ENCODE measurements at regions not wholly inside any gene's neighbourhood (a gene's known extent, or its start where the extent isn't known, plus 50 kb on each side); places are given as distances from the start of the nearest gene placed in this dataset.

DNA sequence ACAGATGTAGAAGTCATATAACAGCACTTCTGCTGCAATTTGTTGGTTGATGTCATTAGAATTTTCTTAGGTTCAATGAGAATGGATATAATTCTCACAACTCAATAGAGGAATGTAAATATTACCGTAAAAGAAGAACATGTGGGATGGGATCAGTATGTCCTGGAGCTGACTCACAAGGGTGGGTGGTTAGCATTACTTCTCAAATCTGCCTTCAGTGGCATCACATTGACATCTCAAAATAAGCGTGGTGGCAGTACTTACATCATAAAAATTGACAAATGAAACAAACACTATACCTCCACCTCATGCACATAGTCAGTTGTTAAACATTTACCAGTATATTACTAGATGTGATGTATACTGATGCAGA lies 1068.0 kb upstream of the CADM2 start:
- DNase-seq (ENCODE audit: low spot score), result no peak

- DNase-seq (ENCODE audit: low spot score), result no peak
Observed at GRCh38 chr3:83894223-83894622, 1064.6 kb upstream of the CADM2 start.

DNA sequence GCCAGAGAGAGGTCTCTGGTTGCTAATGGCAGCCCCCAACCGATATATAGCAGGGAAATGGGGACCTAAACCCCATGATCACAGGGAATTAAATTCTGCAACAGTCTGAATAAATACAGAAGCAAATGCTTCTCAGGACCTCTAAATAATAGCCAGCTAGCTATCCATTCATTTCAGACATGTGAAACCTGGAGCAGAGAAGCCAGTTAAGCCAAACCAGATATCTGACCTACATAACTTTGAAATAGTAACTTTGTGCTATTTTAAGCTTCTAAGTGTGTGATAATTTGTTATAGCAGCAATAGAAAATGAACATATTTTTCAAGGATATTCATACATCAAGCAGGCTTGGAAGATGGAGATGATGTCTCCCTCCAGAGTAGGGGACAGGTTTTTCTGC lies 1062.9 kb upstream of the CADM2 start:
- DNase-seq (ENCODE audit: low spot score), result no peak

- DNase-seq (ENCODE audit: low spot score), result no peak
Observed at GRCh38 chr3:83902787-83903533, 1055.8 kb upstream of the CADM2 start.

- no peak for DNase-seq (ENCODE audit: low spot score)
Observed at GRCh38 chr3:83913381-83913780, 1045.4 kb upstream of the CADM2 start.

DNA sequence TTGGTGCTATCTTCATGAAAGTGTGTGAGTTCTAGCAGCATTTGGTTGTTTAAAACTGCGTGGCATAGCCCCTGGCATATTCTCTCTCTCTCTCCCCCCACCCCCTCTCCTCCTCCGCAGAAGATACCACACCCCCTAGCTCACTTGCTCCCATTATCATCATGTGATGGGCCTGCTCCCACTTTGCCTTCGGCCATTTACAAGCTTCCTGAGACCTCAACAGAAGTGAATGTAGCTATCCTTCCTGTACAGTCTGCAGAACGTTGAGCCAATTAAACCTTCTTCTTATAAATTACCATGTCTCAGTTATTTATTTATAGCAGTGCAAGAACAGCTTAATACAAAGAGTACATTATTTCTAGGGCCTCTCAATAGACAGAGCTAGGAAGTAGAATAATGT lies 1032.5 kb upstream of the CADM2 start:
- DNase-seq (ENCODE audit: low spot score), result no peak

DNA sequence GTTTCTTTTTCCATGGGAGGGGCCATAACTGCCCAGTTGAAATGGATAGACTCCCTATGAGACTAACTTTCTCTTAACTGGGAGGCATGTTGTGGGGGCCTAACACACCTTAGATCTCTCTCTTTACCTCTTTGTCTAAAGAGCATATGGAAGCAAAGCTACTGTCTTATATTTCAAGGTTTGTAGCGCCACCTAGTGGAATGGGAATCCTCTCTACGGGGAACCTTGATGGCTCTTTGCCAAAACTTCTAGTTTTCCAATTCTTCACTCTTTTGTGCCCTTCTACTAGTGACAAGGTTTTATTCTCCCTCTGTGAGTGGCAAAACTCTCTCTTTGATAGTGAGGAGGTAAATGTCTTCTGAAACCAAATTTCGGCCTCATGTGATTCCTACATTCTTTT lies 1030.4 kb upstream of the CADM2 start:
- DNase-seq (ENCODE audit: low spot score), result no peak

GRCh38 chr3:83928903-83929302 lies 1029.9 kb upstream of the CADM2 start:
- DNase-seq (ENCODE audit: low spot score), result no peak

GRCh38 chr3:83934192-83935021 lies 1024.4 kb upstream of the CADM2 start:
- no peak for DNase-seq (ENCODE audit: low spot score)

- no peak for DNase-seq (ENCODE audit: low spot score)
Observed at GRCh38 chr3:83938491-83938890, 1020.3 kb upstream of the CADM2 start.

DNA sequence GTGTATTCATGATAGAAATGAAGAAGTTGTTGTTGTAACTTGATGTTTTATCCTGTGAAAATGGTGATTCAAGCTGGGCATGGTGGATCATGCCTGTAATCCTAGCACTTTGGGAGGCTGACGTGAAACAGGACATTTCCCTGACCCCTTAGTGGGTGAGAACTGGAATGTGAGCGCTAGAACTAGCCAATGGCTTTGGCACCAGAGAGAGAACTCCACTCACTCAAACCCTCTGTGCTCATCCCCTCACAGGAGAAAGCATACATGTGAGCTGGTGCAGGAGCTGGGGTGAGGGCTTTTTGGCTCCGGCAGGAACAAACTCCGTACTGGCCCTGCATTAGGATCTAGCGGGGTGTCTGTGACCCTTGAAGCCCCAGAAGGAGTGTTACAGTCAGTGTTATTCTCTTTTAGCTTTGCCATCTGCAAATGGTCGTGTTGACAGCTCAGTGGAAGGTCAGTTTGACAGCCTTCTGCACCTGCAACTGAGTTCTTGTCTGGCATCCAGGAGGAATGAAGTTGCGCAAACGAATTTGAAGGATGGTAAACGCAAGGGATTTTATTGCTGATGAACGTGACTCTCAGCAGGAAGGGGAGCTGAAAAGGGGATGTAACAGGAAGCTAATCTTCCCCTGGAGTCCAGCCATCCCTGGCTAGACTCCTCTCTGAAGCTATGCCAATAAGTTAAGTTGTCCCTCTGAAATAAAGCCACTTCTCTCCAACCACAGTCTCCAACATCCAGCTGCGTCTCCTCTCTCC lies 1016.6 kb upstream of the CADM2 start:
- no peak for DNase-seq (ENCODE audit: low spot score)

- DNase-seq (ENCODE audit: low spot score), result no peak
Observed at GRCh38 chr3:83946049-83946448, 1012.7 kb upstream of the CADM2 start.

DNA sequence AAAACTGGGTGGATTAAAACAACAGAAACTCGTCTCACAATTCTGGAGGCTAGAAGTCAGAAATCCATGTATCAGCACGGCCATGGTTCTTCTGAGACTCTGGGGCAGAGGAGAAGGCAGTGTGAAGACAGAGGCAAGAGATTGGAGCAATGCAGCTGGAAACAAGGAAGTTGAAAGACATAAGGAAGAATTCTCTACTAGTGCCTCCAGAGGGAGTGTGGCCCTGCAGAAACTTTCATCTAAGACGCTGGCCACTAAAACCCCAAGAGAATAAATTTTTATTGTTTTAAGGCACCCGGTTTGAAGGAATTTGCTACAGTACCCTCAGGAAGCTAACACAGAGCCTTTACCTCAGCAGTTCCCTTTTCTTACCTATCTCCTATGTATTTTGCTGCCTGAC lies 1012.2 kb upstream of the CADM2 start:
- no peak for DNase-seq (ENCODE audit: low spot score)

DNA sequence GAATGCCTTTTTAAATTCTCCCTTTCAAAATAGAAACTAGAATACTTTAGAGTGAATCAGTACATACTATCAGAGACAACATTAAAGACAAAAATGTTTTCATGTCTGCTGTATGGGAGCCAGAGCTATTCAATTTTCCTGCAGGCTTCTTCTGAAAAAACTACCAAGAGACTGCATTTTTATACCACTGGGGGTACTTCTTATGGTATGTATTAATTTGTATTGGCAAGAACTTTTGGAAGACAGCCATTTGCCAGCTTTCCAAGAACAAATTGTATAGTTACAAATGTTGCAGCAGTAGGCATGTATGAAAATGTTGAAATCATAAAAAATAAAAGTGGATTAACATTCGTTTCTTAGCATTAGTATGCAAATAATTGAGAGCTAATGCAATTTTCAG lies 1010.0 kb upstream of the CADM2 start:
- DNase-seq (ENCODE audit: low spot score), result no peak

GRCh38 chr3:83953417-83954089 lies 1005.2 kb upstream of the CADM2 start:
- no peak for DNase-seq (ENCODE audit: low spot score)

- DNase-seq (ENCODE audit: low spot score), result no peak
Observed at GRCh38 chr3:83956431-83956830, 1002.4 kb upstream of the CADM2 start.

- DNase-seq (ENCODE audit: low spot score), result no peak
Observed at GRCh38 chr3:83968356-83968755, 990.4 kb upstream of the CADM2 start.

GRCh38 chr3:83971666-83972065 lies 987.1 kb upstream of the CADM2 start:
- DNase-seq (ENCODE audit: low spot score), result no peak

DNA sequence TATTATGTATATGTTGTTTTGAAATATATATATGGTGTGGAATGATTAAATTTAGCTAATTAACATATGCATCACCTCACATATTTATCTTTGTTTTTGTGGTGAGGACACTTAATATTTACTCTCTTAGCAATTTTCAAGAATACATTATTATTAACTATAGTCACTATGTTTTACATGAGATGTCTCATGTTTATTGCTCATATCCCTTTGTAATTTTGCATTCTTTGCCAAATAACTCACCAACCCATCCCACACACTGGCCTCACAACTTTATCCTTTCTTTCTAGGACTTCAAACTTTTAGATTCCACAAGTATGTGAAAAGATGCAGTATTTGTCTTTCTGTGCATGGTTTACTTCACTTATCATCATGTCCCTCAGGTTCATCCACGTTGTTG lies 950.2 kb upstream of the CADM2 start:
- no peak for DNase-seq (ENCODE audit: low spot score)

GRCh38 chr3:84023842-84024241 lies 934.9 kb upstream of the CADM2 start:
- no peak for DNase-seq (ENCODE audit: low spot score)

GRCh38 chr3:84039099-84039498 lies 919.7 kb upstream of the CADM2 start:
- no peak for DNase-seq (ENCODE audit: low spot score)

Data from mesenteric fat pad (tissue), 1 donor.